Spleen (tissue), 7 donors: ENCODE measurements at regions not wholly inside any gene's neighbourhood (a gene's known extent, or its start where the extent isn't known, plus 50 kb on each side); places are given as distances from the start of the nearest gene placed in this dataset.

Source experiments
- CTCF ChIP-seq, 11 experiments: fragments of 200-600 bp in 7 of 11; fragments of 450-650 bp in 4 of 11; sonication (generic) in 4 of 11; IDR thresholded peaks in 8 of 11; conservative IDR thresholded peaks in 3 of 11; 1 replicate in 7 of 11; 2 replicates in 4 of 11; pipeline versions ENCODE4 v1.4.0 to v1.8.0; 2016 to 2021; ENCODE audit warnings: antibody characterized with exemption in 11 of 11, inconsistent platforms in 4 of 11, mild to moderate bottlenecking in 1 of 11
- POLR2A ChIP-seq, 3 donors: fragments of 450-650 bp; IDR thresholded peaks; one replicate each; pipeline ENCODE4 v1.5.1; 2017; ENCODE audit warnings: antibody characterized with exemption in 3 of 3, mild to moderate bottlenecking in 1 of 3
- donor health status: DM: no; HTN: no; CAD: no; lungs with moderate emphysema.
- donor health status: DM: no; HTN: no; CAD: no.
- donor health status: DM: no; HTN: no; CAD: no.

GRCh38 chr12:88969127-88969526 lies 383.2 kb downstream of the DUSP6 start:
- TF ChIP-seq CTCF (IDR thresholded peaks at IDR 0.05 in 8 of 11, conservative IDR thresholded peaks at IDR 0.05 in 3 of 11) (no peak), POLR2A (IDR thresholded peaks at IDR 0.05) (no peak)
